ENCODE measurements at regions not wholly inside any gene's neighbourhood (a gene's known extent, or its start where the extent isn't known, plus 50 kb on each side); places are given as distances from the start of the nearest gene placed in this dataset.

DNA sequence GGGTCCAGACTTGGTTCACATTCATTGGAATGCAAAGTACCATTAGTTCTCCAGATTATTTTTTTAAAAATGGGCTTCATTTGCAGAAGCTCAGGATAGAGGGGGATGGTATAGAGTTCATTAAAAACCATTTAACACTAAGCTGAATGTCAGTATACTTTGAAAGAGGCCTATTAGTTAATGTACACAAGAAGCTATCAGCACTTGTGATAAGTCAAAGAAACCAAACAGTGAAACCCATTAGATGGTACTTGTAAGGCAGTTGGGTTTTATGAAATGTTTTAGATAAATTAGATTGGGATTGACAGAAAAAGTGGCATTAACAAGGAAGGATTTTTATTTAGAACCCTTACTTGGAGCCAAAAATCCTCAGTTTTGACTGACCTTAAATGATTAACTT is 229.2 kb upstream of the MPDZ start:
- no peaks in the 10 kb centered on the region for H3K9me3 ChIP-seq
- no peak overlapping the region for H3K27ac ChIP-seq
- TF ChIP-seq CTCF (IDR thresholded peaks at IDR 0.05) (no peak), POLR2A (IDR thresholded peaks at IDR 0.05) (no peak), POLR2AphosphoS5 (IDR thresholded peaks at IDR 0.05) (no peak)
- H3K27me3 ChIP-seq = no peaks in the 10 kb centered on the region
- intact Hi-C loops (cut with DNase I; ENCODE audit: low total_unique reads) = no loop called here
- H3K36me3 ChIP-seq = no peaks in the 10 kb centered on the region
- DNase-seq (ENCODE audit: low spot score in 2 of 2) = no peak
- H3K4me1 ChIP-seq = peaks cover 0 to 2% of the 10 kb centered on the region in 2 donors
- no peak overlapping the region for H3K4me3 ChIP-seq

GRCh38 chr9:13508086-13508485 is 228.6 kb upstream of the MPDZ start:
- Histone ChIP-seq H3K27me3 (no peaks in the 10 kb centered on the region), H3K9me3 (no peaks in the 10 kb centered on the region), H3K4me3 (no peak overlapping the region), H3K36me3 (no peaks in the 10 kb centered on the region), H3K4me1 (peaks cover 0 to 2% of the 10 kb centered on the region in 2 donors), H3K27ac (no peak overlapping the region)
- intact Hi-C loops (cut with DNase I; ENCODE audit: low total_unique reads) = no loop called here
- DNase-seq (ENCODE audit: low spot score in 2 of 2) = no peak
- TF ChIP-seq POLR2AphosphoS5 (IDR thresholded peaks at IDR 0.05) = no peak
- TF ChIP-seq CTCF (IDR thresholded peaks at IDR 0.05) = no peak
- TF ChIP-seq POLR2A (IDR thresholded peaks at IDR 0.05) = no peak

- no peaks in the 10 kb centered on the region for H3K9me3 ChIP-seq
- H3K27ac ChIP-seq = no peak overlapping the region
- H3K4me3 ChIP-seq = no peak overlapping the region
- no peak for DNase-seq (ENCODE audit: low spot score in 2 of 2)
- no peaks in the 10 kb centered on the region for H3K36me3 ChIP-seq
- intact Hi-C loops (cut with DNase I; ENCODE audit: low total_unique reads) = no loop called here
- H3K27me3 ChIP-seq = no peaks in the 10 kb centered on the region
- TF ChIP-seq CTCF (IDR thresholded peaks at IDR 0.05) (no peak), POLR2AphosphoS5 (IDR thresholded peaks at IDR 0.05) (no peak), POLR2A (IDR thresholded peaks at IDR 0.05) (no peak)
- H3K4me1 ChIP-seq = no peaks in the 10 kb centered on the region
Observed at GRCh38 chr9:13505797-13506196, 226.3 kb upstream of the MPDZ start.

DNA sequence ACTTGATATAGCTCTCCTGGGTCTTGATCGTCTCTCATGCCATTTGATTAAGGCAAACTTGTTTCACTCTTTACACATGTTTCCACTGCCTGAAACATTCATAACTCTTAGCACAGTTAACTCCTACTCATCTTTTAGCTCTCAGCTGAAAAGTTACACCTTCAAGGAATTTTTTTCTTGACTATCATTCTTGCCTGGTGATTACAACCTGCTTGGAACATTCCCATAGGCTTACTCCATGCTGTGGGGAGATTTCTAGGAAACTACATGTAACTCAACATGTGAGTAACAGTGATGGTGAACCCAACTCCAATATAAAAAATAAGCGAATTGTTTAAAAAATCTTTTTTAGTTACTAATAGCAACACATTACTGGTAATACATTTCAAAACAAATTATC is 224.1 kb upstream of the MPDZ start:
- Histone ChIP-seq H3K27me3 (no peaks in the 10 kb centered on the region), H3K9me3 (no peaks in the 10 kb centered on the region), H3K36me3 (no peaks in the 10 kb centered on the region), H3K4me1 (no peaks in the 10 kb centered on the region), H3K27ac (no peak overlapping the region), H3K4me3 (no peak overlapping the region)
- TF ChIP-seq POLR2A (IDR thresholded peaks at IDR 0.05) = no peak
- no peak for TF ChIP-seq POLR2AphosphoS5 (IDR thresholded peaks at IDR 0.05)
- no peak for TF ChIP-seq CTCF (IDR thresholded peaks at IDR 0.05)
- intact Hi-C loops (cut with DNase I; ENCODE audit: low total_unique reads) = no loop called here
- DNase-seq (ENCODE audit: low spot score in 2 of 2) = no peak

DNA sequence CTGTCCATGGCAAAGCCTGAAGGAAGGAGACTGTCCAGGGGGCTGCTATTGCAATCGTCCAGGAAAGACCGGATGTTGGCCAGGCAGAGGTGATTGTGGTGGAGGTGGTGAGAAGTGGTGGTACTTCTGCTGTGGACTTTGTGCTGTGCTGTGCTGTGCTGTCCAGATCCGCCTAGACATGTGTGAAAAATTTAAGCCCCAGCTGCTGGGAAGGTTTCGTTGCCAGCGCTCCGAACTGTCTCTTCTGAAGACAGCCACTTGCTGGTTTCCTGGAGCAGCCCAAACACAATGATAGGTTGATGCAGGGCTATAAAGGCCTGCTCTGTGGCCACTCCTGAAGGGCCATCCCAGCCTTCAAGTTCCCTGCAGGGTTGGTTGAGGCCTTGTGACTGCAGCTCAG is 223.0 kb upstream of the MPDZ start:
- Histone ChIP-seq H3K27me3 (no peaks in the 10 kb centered on the region), H3K36me3 (no peaks in the 10 kb centered on the region), H3K27ac (no peak overlapping the region), H3K4me3 (no peak overlapping the region), H3K9me3 (no peaks in the 10 kb centered on the region), H3K4me1 (no peaks in the 10 kb centered on the region)
- no peak for DNase-seq (ENCODE audit: low spot score in 2 of 2)
- no peak for TF ChIP-seq POLR2A (IDR thresholded peaks at IDR 0.05)
- TF ChIP-seq POLR2AphosphoS5 (IDR thresholded peaks at IDR 0.05) = no peak
- TF ChIP-seq CTCF (IDR thresholded peaks at IDR 0.05) = no peak
- intact Hi-C loops (cut with DNase I; ENCODE audit: low total_unique reads) = no loop called here
